IPS DF 19.7 (cell line): ENCODE measurements at regions not wholly inside any gene's neighbourhood (a gene's known extent, or its start where the extent isn't known, plus 50 kb on each side); places are given as distances from the start of the nearest gene placed in this dataset.
"Not testable (repeated sequence)": the region's sequence is repeated elsewhere in the genome, so short reads cannot be mapped to it uniquely, and the experiment has no call there.

Source experiments
- DNase-seq: peaks from one replicate; pipeline ENCODE4 v3.0.0-alpha.2; 2013; ENCODE audit warnings: low read depth, low spot score

- DNase-seq: no peak
Observed at GRCh38 chr12:5262450-5262849, 169.5 kb upstream of the NTF3 start.

- DNase-seq: no peak
Observed at GRCh38 chr12:5262885-5263284, 169.0 kb upstream of the NTF3 start.

- no peak for DNase-seq
Observed at GRCh38 chr12:5264006-5264405, 167.9 kb upstream of the NTF3 start.

- DNase-seq: no peak
Observed at GRCh38 chr12:5267603-5268423, 164.1 kb upstream of the NTF3 start.

GRCh38 chr12:5268424-5269210, 163.3 kb upstream of the NTF3 start:
- DNase-seq: no peak

- no peak for DNase-seq
Observed at GRCh38 chr12:5269846-5270245, 162.1 kb upstream of the NTF3 start.

GRCh38 chr12:5272018-5272785, 159.7 kb upstream of the NTF3 start:
- no peak for DNase-seq

GRCh38 chr12:5273709-5274108, 158.2 kb upstream of the NTF3 start:
- DNase-seq: no peak

GRCh38 chr12:5276327-5276880, 155.5 kb upstream of the NTF3 start:
- DNase-seq: no peak

GRCh38 chr12:5280086-5280485, 151.8 kb upstream of the NTF3 start:
- DNase-seq: no peak

GRCh38 chr12:5290368-5290767, 141.5 kb upstream of the NTF3 start:
- DNase-seq: not testable (repeated sequence)

- no peak for DNase-seq
Observed at GRCh38 chr12:5292651-5293050, 139.3 kb upstream of the NTF3 start.

- no peak for DNase-seq
Observed at GRCh38 chr12:5293773-5294172, 138.1 kb upstream of the NTF3 start.

- DNase-seq: no peak
Observed at GRCh38 chr12:5294274-5295070, 137.4 kb upstream of the NTF3 start.

GRCh38 chr12:5295151-5295550, 136.8 kb upstream of the NTF3 start:
- no peak for DNase-seq

- DNase-seq: no peak
Observed at GRCh38 chr12:5295996-5296395, 135.9 kb upstream of the NTF3 start.

- no peak for DNase-seq
Observed at GRCh38 chr12:5301539-5301938, 130.4 kb upstream of the NTF3 start.

GRCh38 chr12:5305425-5305824, 126.5 kb upstream of the NTF3 start:
- no peak for DNase-seq

- no peak for DNase-seq
Observed at GRCh38 chr12:5305886-5306545, 125.9 kb upstream of the NTF3 start.

- DNase-seq: no peak
Observed at GRCh38 chr12:5307065-5307464, 124.8 kb upstream of the NTF3 start.

- no peak for DNase-seq
Observed at GRCh38 chr12:5308216-5308615, 123.7 kb upstream of the NTF3 start.
